ENCODE measurements at regions not wholly inside any gene's neighbourhood (a gene's known extent, or its start where the extent isn't known, plus 50 kb on each side); places are given as distances from the start of the nearest gene placed in this dataset.
"Not testable (repeated sequence)": the region's sequence is repeated elsewhere in the genome, so short reads cannot be mapped to it uniquely, and the experiment has no call there.

GRCh38 chr14:66025779-66026178 is 460.4 kb upstream of the CCDC196 start:
- no peak for DNase-seq

- DNase-seq, result not testable (repeated sequence)
These were observed 454.2 kb upstream of the CCDC196 start for GRCh38 chr14:66031981-66032380.

GRCh38 chr14:66032800-66033199 is 453.4 kb upstream of the CCDC196 start:
- DNase-seq, result no peak

GRCh38 chr14:66036547-66036946 is 449.6 kb upstream of the CCDC196 start:
- no peak for DNase-seq

- no peak for DNase-seq
These were observed 448.8 kb upstream of the CCDC196 start for GRCh38 chr14:66037361-66037760.

GRCh38 chr14:66038212-66038611 is 448.0 kb upstream of the CCDC196 start:
- DNase-seq, result no peak

GRCh38 chr14:66038618-66039017 is 447.6 kb upstream of the CCDC196 start:
- no peak for DNase-seq

- DNase-seq, result no peak
These were observed 446.7 kb upstream of the CCDC196 start for GRCh38 chr14:66039495-66039894.

GRCh38 chr14:66041582-66041981 is 444.6 kb upstream of the CCDC196 start:
- DNase-seq, result no peak

GRCh38 chr14:66043921-66044320 is 442.2 kb upstream of the CCDC196 start:
- no peak for DNase-seq

GRCh38 chr14:66045572-66046021 is 440.6 kb upstream of the CCDC196 start:
- DNase-seq, result no peak

- no peak for DNase-seq
These were observed 440.1 kb upstream of the CCDC196 start for GRCh38 chr14:66046035-66046434.

- DNase-seq, result no peak
These were observed 439.6 kb upstream of the CCDC196 start for GRCh38 chr14:66046591-66046990.

- no peak for DNase-seq
These were observed 429.8 kb upstream of the CCDC196 start for GRCh38 chr14:66056268-66056907.

GRCh38 chr14:66056926-66057552 is 429.1 kb upstream of the CCDC196 start:
- DNase-seq, result no peak

- DNase-seq, result no peak
These were observed 421.0 kb upstream of the CCDC196 start for GRCh38 chr14:66065188-66065587.

- no peak for DNase-seq
These were observed 419.0 kb upstream of the CCDC196 start for GRCh38 chr14:66066981-66067776.

GRCh38 chr14:66069036-66069435 is 417.1 kb upstream of the CCDC196 start:
- DNase-seq, result no peak

GRCh38 chr14:66069830-66070541 is 416.2 kb upstream of the CCDC196 start:
- DNase-seq, result no peak

GRCh38 chr14:66070542-66071319 is 415.4 kb upstream of the CCDC196 start:
- DNase-seq, result peak; percentile 52

- DNase-seq, result no peak
These were observed 413.7 kb upstream of the CCDC196 start for GRCh38 chr14:66072190-66073084.

Data from central memory CD4-positive, alpha-beta T cell (primary cell).